ENCODE measurements at regions not wholly inside any gene's neighbourhood (a gene's known extent, or its start where the extent isn't known, plus 50 kb on each side); places are given as distances from the start of the nearest gene placed in this dataset.
A peak's percentile ranks its signal among the peaks of the same experiment; 100 is the strongest.
"Not testable (repeated sequence)": the region's sequence is repeated elsewhere in the genome, so short reads cannot be mapped to it uniquely, and the experiment has no call there.

DNA sequence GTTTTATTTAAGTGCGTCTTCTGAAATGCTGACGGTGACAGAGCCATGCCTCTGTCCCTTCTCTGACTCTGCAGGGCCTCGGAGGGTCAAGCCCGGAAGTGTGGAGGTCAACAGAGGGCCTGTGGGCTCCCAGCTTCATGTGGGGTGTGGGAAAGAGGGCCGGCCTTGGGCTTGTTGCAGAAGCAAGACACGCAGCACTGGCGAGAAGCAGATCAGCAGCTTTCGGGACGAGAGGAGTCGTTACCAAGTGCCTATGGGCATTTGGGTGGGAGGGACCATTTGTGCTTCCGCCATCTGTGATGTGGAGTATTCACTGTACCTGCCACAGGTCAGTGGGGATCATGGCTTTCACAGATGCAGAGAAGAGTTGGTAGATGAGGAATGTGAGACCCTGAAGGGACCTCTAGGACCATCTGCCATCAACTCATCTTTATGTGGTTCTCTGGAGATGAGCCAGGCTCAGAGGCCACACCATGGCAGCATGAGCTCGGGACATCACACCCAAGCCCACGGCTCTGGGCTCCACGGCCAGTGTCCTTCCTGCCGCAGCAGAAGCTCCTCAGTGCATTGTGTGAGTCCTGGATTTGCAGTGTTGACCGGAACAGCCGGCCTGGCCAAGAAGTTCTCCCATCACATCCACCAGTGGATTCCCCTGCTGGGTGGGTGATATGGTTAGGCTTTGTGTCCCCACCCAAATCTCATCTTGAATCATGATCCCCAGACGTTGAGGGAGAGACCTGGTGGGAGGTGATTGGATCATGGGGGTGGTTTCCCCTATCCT, 590.7 kb downstream of the TBC1D22A start:
- Mint-ChIP-seq H3K4me1 (no peaks in the 10 kb centered on the region), H3K36me3 (peaks cover 0 to 4% of the 10 kb centered on the region in 2 donors), H3K4me3 (no peak overlapping the region), H3K27me3 (peaks cover 11 to 27% of the 10 kb centered on the region in 2 donors), H3K9me3 (peaks cover 1 to 3% of the 10 kb centered on the region in 2 donors), H3K27ac (no peak overlapping the region)
- ATAC-seq (replicated peaks) = no peak
- no peak for DNase-seq

DNA sequence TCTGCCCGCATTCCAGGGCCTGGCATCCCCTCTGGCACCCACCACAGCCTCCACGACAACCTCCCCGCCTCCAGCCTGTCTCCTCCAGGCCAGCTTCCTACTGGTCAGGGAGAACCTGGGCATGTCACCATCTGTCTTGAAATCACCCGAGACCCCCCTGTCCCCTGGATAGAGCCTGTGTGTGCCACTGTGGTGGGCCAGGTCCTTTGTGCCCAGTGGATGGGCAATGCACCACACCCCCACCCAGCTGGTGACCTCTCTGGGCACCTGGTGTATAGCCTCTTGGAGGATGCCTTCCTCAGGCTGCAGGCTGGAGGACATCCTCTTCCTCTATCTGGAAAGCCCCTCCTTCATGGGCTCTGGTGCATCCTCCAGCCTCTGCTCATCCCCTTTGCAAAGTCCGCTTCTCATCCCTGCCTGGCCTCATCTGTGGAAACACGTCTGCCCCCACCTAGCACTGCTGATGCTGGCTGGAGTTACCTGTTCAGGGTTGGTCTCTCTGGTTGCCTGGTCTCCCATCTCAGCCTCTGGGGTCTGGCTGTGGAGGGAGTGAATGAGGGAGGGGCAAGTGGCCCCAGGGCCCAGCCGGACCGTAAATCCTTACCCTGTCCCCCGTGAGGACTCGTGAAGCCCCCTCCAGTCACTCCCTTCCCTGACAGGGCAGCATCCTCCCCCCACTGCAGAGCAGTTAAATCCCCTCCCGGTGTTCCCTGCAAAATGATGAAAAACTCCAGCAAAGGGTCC, 589.6 kb downstream of the TBC1D22A start:
- Mint-ChIP-seq H3K36me3 (peaks cover 0 to 4% of the 10 kb centered on the region in 2 donors), H3K27ac (no peak overlapping the region), H3K4me3 (no peak overlapping the region), H3K9me3 (peaks cover 1 to 3% of the 10 kb centered on the region in 2 donors), H3K4me1 (no peaks in the 10 kb centered on the region), H3K27me3 (peaks cover 11 to 27% of the 10 kb centered on the region in 2 donors)
- DNase-seq (no peak), ATAC-seq (replicated peaks) (no peak)

GRCh38 chr22:47346287-47346686, 583.8 kb downstream of the TBC1D22A start:
- H3K27ac Mint-ChIP-seq; H3K4me1 Mint-ChIP-seq; H3K4me3 Mint-ChIP-seq; H3K9me3 Mint-ChIP-seq; DNase-seq; H3K36me3 Mint-ChIP-seq; ATAC-seq (replicated peaks): not testable (repeated sequence)
- peaks cover 22 to 40% of the 10 kb centered on the region in 2 donors for H3K27me3 Mint-ChIP-seq

DNA sequence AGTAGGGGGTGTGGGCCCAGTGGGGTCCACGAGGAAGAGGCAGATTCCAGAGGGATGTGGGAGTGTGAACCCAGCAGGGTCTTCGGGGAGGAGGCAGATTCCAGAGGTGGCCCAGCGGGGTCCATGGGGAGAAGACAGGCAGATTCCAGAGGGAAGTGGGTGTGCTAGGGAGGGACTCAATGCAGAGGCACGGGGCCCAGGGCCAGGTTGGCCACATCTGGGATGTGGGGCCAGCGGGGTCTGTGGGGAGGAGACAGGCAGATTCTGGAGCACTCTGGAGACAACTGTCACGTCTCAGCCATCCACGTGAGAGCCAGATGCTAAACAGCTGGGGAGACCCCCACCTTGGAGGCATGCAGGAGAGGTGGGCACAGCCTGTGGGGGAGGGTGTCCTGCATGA, 582.6 kb downstream of the TBC1D22A start:
- Mint-ChIP-seq H3K9me3 (peaks cover 4 to 5% of the 10 kb centered on the region in 2 donors), H3K27me3 (peaks cover 20 to 34% of the 10 kb centered on the region in 2 donors), H3K4me3 (no peak overlapping the region), H3K4me1 (no peaks in the 10 kb centered on the region), H3K36me3 (no peaks in the 10 kb centered on the region), H3K27ac (no peak overlapping the region)
- DNase-seq (no peak), ATAC-seq (replicated peaks) (no peak)

DNA sequence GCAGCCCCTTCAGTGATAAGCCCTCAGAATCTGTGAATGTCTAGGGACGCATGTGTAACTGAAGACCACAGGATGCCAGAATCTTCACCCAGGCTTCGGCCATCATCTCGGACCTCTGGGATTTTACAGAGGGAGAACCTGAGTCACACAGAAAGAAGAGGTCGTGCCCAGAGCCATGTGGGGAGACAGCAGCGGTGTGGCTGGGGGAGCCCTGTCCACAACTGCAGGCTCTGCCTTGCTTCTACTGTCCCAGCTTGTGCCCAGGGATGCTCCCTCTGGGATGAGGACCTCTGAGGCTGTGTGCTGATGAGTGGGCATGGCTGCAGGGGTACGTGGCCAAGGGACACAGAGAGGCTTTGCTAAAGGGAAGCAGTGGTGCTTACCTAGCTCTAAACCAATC, 582.0 kb downstream of the TBC1D22A start:
- DNase-seq (no peak), ATAC-seq (replicated peaks) (no peak)
- Mint-ChIP-seq H3K4me3 (no peak overlapping the region), H3K36me3 (no peaks in the 10 kb centered on the region), H3K4me1 (no peaks in the 10 kb centered on the region), H3K27me3 (peaks cover 20 to 39% of the 10 kb centered on the region in 2 donors), H3K27ac (no peak overlapping the region), H3K9me3 (peaks cover 3 to 5% of the 10 kb centered on the region in 2 donors)

DNA sequence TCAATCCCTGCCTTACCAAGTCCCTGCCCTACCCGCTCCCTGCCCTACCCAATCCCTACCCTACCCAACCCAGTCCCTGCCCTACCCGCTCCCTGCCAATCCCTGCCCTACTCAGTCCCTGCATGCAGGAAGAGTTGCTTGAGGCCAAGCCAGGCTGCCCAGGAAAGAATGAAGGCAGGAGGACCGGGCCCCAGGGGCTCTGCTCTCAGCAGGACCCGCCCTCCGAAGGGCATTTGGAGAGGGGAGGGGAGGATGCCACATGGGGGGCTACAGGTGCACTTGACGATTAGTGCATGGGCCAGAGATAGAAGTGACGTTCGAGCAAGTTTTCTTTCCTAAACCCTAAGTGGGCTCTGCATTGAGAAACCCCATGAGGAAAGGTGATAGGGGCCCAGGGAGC, 581.2 kb downstream of the TBC1D22A start:
- Mint-ChIP-seq H3K27ac (no peak overlapping the region), H3K4me1 (no peaks in the 10 kb centered on the region), H3K27me3 (peaks cover 20 to 39% of the 10 kb centered on the region in 2 donors), H3K9me3 (peaks cover 2 to 5% of the 10 kb centered on the region in 2 donors), H3K36me3 (no peaks in the 10 kb centered on the region), H3K4me3 (no peak overlapping the region)
- ATAC-seq (replicated peaks) = no peak
- no peak for DNase-seq

DNA sequence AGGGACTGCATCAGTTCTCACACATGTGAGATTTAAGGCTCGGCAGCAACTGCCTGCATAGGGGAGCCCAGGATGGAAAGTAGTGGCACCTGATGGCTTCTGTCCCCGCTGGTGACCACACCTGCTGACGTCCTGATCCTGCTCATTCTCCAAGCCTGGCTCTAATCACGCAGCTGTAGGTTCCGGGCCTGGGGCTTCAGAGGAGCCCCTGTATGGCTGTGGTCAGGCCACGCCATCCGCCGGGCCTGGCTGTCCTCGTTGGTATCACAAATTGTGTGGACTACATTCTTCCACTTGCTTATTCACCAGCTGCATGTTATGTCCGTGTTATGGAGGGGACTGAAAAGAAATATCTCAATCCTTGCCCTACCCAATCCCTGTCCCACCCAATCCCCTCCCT, 580.0 kb downstream of the TBC1D22A start:
- no peak for ATAC-seq (replicated peaks)
- H3K27me3 Mint-ChIP-seq = peaks cover 20 to 39% of the 10 kb centered on the region in 2 donors

GRCh38 chr22:47341464-47341863, 579.0 kb downstream of the TBC1D22A start:
- no peaks in the 10 kb centered on the region for H3K36me3 Mint-ChIP-seq
- DNase-seq (no peak), ATAC-seq (replicated peaks) (no peak)
- no peak overlapping the region for H3K4me3 Mint-ChIP-seq
- peaks cover 2 to 5% of the 10 kb centered on the region in 2 donors for H3K9me3 Mint-ChIP-seq
- H3K27ac Mint-ChIP-seq = no peak overlapping the region
- peaks cover 20 to 39% of the 10 kb centered on the region in 2 donors for H3K27me3 Mint-ChIP-seq
- H3K4me1 Mint-ChIP-seq = no peaks in the 10 kb centered on the region

More for the DNA sequence above, 580.0 kb downstream of the TBC1D22A start:
- Mint-ChIP-seq H3K27ac (no peak overlapping the region), H3K4me1 (no peaks in the 10 kb centered on the region), H3K4me3 (no peak overlapping the region), H3K9me3 (peaks cover 2 to 5% of the 10 kb centered on the region in 2 donors), H3K36me3 (no peaks in the 10 kb centered on the region)
- no peak for DNase-seq

- Mint-ChIP-seq H3K27ac (no peak overlapping the region), H3K4me1 (no peaks in the 10 kb centered on the region), H3K27me3 (peaks cover 20 to 39% of the 10 kb centered on the region in 2 donors), H3K9me3 (peaks cover 6 to 9% of the 10 kb centered on the region in 2 donors), H3K4me3 (no peak overlapping the region), H3K36me3 (no peaks in the 10 kb centered on the region)
- ATAC-seq (replicated peaks) (no peak), DNase-seq (no peak)
Observed at GRCh38 chr22:47340851-47341436, 578.5 kb downstream of the TBC1D22A start.

- ATAC-seq (replicated peaks) = peak; percentile 73 to 75
- no peak for DNase-seq
- Mint-ChIP-seq H3K9me3 (peaks cover 6 to 7% of the 10 kb centered on the region in 2 donors), H3K27me3 (peaks cover 0 to 19% of the 10 kb centered on the region in 2 donors), H3K36me3 (no peaks in the 10 kb centered on the region), H3K27ac (no peak overlapping the region), H3K4me3 (peak overlapping the region; percentile 36 to 63), H3K4me1 (no peaks in the 10 kb centered on the region)
Observed at GRCh38 chr22:47337161-47337621, 574.7 kb downstream of the TBC1D22A start.

GRCh38 chr22:47335958-47336357, 573.5 kb downstream of the TBC1D22A start:
- Mint-ChIP-seq H3K27me3 (peaks cover 4 to 12% of the 10 kb centered on the region in 2 donors), H3K36me3 (no peaks in the 10 kb centered on the region), H3K4me1 (no peaks in the 10 kb centered on the region), H3K9me3 (peaks cover 6 to 7% of the 10 kb centered on the region in 2 donors), H3K4me3 (no peak overlapping the region), H3K27ac (no peak overlapping the region)
- ATAC-seq (replicated peaks) (no peak), DNase-seq (no peak)

- ATAC-seq (replicated peaks) = no peak
Observed at GRCh38 chr22:47335460-47335859, 573.0 kb downstream of the TBC1D22A start.

DNA sequence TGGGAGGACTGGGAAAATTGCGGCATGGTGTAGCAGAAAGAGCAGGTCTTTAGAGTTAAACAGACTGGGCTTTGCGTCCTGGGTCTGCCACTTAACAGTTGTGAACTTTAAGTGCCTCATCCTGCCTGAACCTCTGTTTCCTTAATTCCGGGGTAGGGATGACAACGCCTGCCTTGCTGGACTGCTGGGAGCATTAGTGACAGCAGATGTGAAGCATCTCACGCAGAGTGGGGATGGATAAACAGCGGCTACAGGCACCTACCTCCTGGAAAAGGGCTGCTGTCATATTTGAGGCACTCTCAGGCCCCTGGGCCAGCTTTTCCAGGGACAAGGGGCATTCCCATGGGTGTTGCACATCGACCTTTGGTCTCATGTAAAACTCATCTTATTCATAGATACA, 572.2 kb downstream of the TBC1D22A start:
- Mint-ChIP-seq H3K27me3 (peaks cover 8 to 12% of the 10 kb centered on the region in 2 donors), H3K36me3 (no peaks in the 10 kb centered on the region), H3K4me1 (no peaks in the 10 kb centered on the region), H3K4me3 (no peak overlapping the region), H3K9me3 (peaks cover 6 to 7% of the 10 kb centered on the region in 2 donors), H3K27ac (no peak overlapping the region)
- ATAC-seq (replicated peaks) (no peak), DNase-seq (no peak)

More at GRCh38 chr22:47335460-47335859, 573.0 kb downstream of the TBC1D22A start:
- DNase-seq = no peak
- peaks cover 6 to 7% of the 10 kb centered on the region in 2 donors for H3K9me3 Mint-ChIP-seq
- no peak overlapping the region for H3K4me3 Mint-ChIP-seq
- H3K4me1 Mint-ChIP-seq = no peaks in the 10 kb centered on the region
- H3K36me3 Mint-ChIP-seq = no peaks in the 10 kb centered on the region
- peaks cover 4 to 10% of the 10 kb centered on the region in 2 donors for H3K27me3 Mint-ChIP-seq
- H3K27ac Mint-ChIP-seq = no peak overlapping the region

DNA sequence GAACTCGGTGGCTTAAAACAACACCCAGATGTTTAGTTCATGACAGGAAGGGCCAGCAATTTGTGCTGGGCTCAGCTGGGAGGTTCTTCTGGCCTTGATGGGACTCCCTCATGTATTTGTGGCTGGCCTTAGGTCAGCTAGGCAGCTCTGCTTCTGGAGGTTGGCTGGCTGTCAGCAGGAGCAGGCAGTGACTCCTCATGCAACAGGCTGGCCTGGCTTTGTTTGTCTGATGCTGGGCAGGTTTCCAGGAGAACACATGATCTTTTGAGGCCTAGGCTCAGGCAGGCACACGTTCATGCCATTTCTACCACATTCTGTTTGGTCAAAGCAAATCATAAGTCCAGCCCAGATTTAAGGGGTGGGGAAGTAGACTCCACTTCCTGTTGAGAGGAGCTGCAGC, 571.2 kb downstream of the TBC1D22A start:
- no peaks in the 10 kb centered on the region for H3K36me3 Mint-ChIP-seq
- H3K4me1 Mint-ChIP-seq = no peaks in the 10 kb centered on the region
- H3K27ac Mint-ChIP-seq = no peak overlapping the region
- peaks cover 14 to 19% of the 10 kb centered on the region in 2 donors for H3K27me3 Mint-ChIP-seq
- no peak overlapping the region for H3K4me3 Mint-ChIP-seq
- peaks cover 6 to 7% of the 10 kb centered on the region in 2 donors for H3K9me3 Mint-ChIP-seq
- no peak for ATAC-seq (replicated peaks)
- no peak for DNase-seq
